HCT116 (cell line): ENCODE measurements at regions not wholly inside any gene's neighbourhood (a gene's known extent, or its start where the extent isn't known, plus 50 kb on each side); places are given as distances from the start of the nearest gene placed in this dataset.

Source experiments
- ATAC-seq: fragments of 200-7000 bp; cut with Tn5 transposase; 2 replicates; pipeline ENCODE4 v1.9.1; 2020; ENCODE audit warnings: mild to moderate bottlenecking, moderate library complexity
- BruUV-seq: library from RNA; stranded (reverse); fragments of 400-500 nt; replicated peaks from 2 replicates; lab custom pipeline; 2021; lab: Mats Ljungman, UMichigan
- CTCF ChIA-PET: fragments of 300-600 bp; sonication (Branson Sonifier 250); formaldehyde crosslinking; loops from one replicate; lab custom pipeline; 2021; ENCODE audit warnings: antibody characterized with exemption; lab: Charles Lee
- POLR2A ChIA-PET: fragments of 300-600, 350-600 bp; sonication (Branson Sonifier 250); formaldehyde crosslinking; loops from one replicate; lab custom pipeline; 2021; ENCODE audit warnings: antibody characterized with exemption; lab: Charles Lee
- RAD21 ChIA-PET, 2 experiments: fragments of 300-600 bp; sonication (Branson Sonifier 250); formaldehyde crosslinking; loops; one replicate each; lab custom pipeline; 2023; ENCODE audit warnings: low total read pairs in 2 of 2; ENCODE audit not compliant: uncharacterized antibody in 2 of 2, unreplicated experiment in 2 of 2, low non-redundant PET in 1 of 2; lab: Charles Lee
- DNase-seq: peaks from one replicate; pipeline ENCODE4 v3.0.0-alpha.2; 2010; ENCODE audit warnings: low read depth, low spot score
- H2AFZ ChIP-seq: fragments of 200-600 bp; shearing (Covaris generic), sonication (generic); 2 replicates; pipeline ENCODE4 v1.6.1; 2017; ENCODE audit warnings: low read depth, mixed run types, mixed read lengths, antibody characterized with exemption, low read length; ENCODE audit not compliant: poor library complexity, severe bottlenecking
- H3K27ac ChIP-seq: 2 replicates; pipeline ENCODE4 v1.5.1; 2012; ENCODE audit warnings: low read depth, low read length
- H3K27me3 ChIP-seq: fragments of 200-600 bp; sonication (generic); 2 replicates; pipeline ENCODE4 v1.6.1; 2016; ENCODE audit warnings: mixed run types, low read length, mixed read lengths; ENCODE audit not compliant: insufficient read depth
- H3K36me3 ChIP-seq, 2 experiments: fragments of 200-500 bp in 1 of 2; fragments of 200-600 bp in 1 of 2; sonication (Bioruptor generic) in 1 of 2; sonication (generic) in 1 of 2; 2 replicates each; pipeline versions ENCODE4 v1.5.1 to v1.6.1; 2014 to 2016; ENCODE audit warnings: low read length in 2 of 2, inconsistent platforms in 1 of 2, mixed read lengths in 1 of 2, mixed run types in 1 of 2; ENCODE audit not compliant: insufficient read depth in 2 of 2, control insufficient read depth in 1 of 2
- H3K4me1 ChIP-seq, 2 experiments: fragments of 200-600 bp in 1 of 2; sonication (generic) in 1 of 2; 2 replicates each; pipeline versions ENCODE4 v1.5.1 to v1.6.1; 2012 to 2017; ENCODE audit warnings: low read length in 2 of 2, inconsistent platforms in 1 of 2, mild to moderate bottlenecking in 1 of 2, mixed read lengths in 1 of 2, mixed run types in 1 of 2, moderate library complexity in 1 of 2; ENCODE audit not compliant: insufficient read depth in 2 of 2, control insufficient read depth in 1 of 2
- H3K4me2 ChIP-seq: fragments of 200-600 bp; sonication (generic); 2 replicates; pipeline ENCODE4 v1.6.1; 2017; ENCODE audit warnings: mixed run types, low read length, mixed read lengths
- H3K4me3 ChIP-seq, 2 experiments: fragments of 200-600 bp in 1 of 2; sonication (generic) in 1 of 2; replicated peaks in 1 of 2; 2 replicates each; pipeline ENCODE4 v1.5.1; 2011 to 2016; ENCODE audit warnings: low read length in 2 of 2, control low read depth in 1 of 2, low read depth in 1 of 2, mild to moderate bottlenecking in 1 of 2, mixed read lengths in 1 of 2, mixed run types in 1 of 2
- H3K79me2 ChIP-seq: fragments of 200-600 bp; sonication (generic); 2 replicates; pipeline ENCODE4 v1.6.1; 2017; ENCODE audit warnings: mild to moderate bottlenecking, mixed run types, low read length, moderate library complexity, mixed read lengths; ENCODE audit not compliant: insufficient read depth
- H3K9ac ChIP-seq: fragments of 200-600 bp; sonication (generic); 2 replicates; pipeline ENCODE4 v1.6.1; 2016; ENCODE audit warnings: low read length, mixed read lengths
- H3K9me2 ChIP-seq: fragments of 200-600 bp; sonication (generic), shearing (Covaris generic); 2 replicates; pipeline ENCODE4 v1.6.1; 2017; ENCODE audit warnings: mixed run types, mild to moderate bottlenecking, moderate library complexity; ENCODE audit not compliant: insufficient read depth
- H3K9me3 ChIP-seq, 2 experiments: fragments of 200-500 bp in 1 of 2; fragments of 200-600 bp in 1 of 2; sonication (Bioruptor generic) in 1 of 2; sonication (generic) in 1 of 2; 2 replicates each; pipeline ENCODE4 v1.6.1; 2014 to 2017; ENCODE audit warnings: low read length in 2 of 2, mixed read lengths in 2 of 2, inconsistent platforms in 1 of 2, low read depth in 1 of 2, mild to moderate bottlenecking in 1 of 2, mixed run types in 1 of 2, moderate library complexity in 1 of 2; ENCODE audit not compliant: control insufficient read depth in 1 of 2, insufficient read depth in 1 of 2
- H4K20me1 ChIP-seq: fragments of 200-600 bp; sonication (generic), shearing (Covaris generic); 2 replicates; pipeline ENCODE4 v1.6.1; 2017; ENCODE audit warnings: mixed run types, mild to moderate bottlenecking, moderate library complexity; ENCODE audit not compliant: insufficient read depth
- CBX3 ChIP-seq: IDR thresholded peaks from 2 replicates; pipeline ENCODE4 v1.6.1; 2012; ENCODE audit warnings: low read depth
- CEBPB ChIP-seq: IDR thresholded peaks from 2 replicates; pipeline ENCODE4 v1.6.1; 2012; ENCODE audit warnings: low read depth
- CTCF ChIP-seq, 3 experiments: fragments of 200-600 bp in 1 of 3; sonication (generic) in 1 of 3; IDR thresholded peaks in 2 of 3; conservative IDR thresholded peaks in 1 of 3; 2 replicates each; pipeline ENCODE4 v1.5.1; 2012 to 2017; ENCODE audit warnings: low read depth in 2 of 3, low read length in 2 of 3, antibody characterized with exemption in 1 of 3, borderline replicate concordance in 1 of 3, control low read depth in 1 of 3, mild to moderate bottlenecking in 1 of 3, mixed read lengths in 1 of 3, mixed run types in 1 of 3, moderate library complexity in 1 of 3; ENCODE audit not compliant: insufficient read depth in 1 of 3
- EGR1 ChIP-seq: IDR thresholded peaks from 2 replicates; pipeline ENCODE4 v1.6.1; 2012; ENCODE audit warnings: low read depth
- EZH2 ChIP-seq: fragments of 200-600 bp; sonication (generic); IDR thresholded peaks from 2 replicates; pipeline ENCODE4 v1.6.1; 2017; ENCODE audit warnings: antibody characterized with exemption, mixed run types
- FOSL1 ChIP-seq: IDR thresholded peaks from 2 replicates; pipeline ENCODE4 v1.6.1; 2012; ENCODE audit warnings: low read depth
- JUND ChIP-seq: IDR thresholded peaks from 2 replicates; pipeline ENCODE4 v1.6.1; 2012
- MAX ChIP-seq: IDR thresholded peaks from 2 replicates; pipeline ENCODE4 v1.6.1; 2012
- POLR2A ChIP-seq: IDR thresholded peaks from 2 replicates; pipeline ENCODE4 v1.7.0; 2011; ENCODE audit warnings: borderline replicate concordance; ENCODE audit not compliant: insufficient read depth, insufficient read length; ENCODE audit errors: extremely low read depth
- POLR2AphosphoS5 ChIP-seq: IDR thresholded peaks from 2 replicates; pipeline ENCODE4 v1.6.1; 2011; ENCODE audit warnings: mild to moderate bottlenecking, low read depth, low read length, moderate library complexity
- RAD21 ChIP-seq: IDR thresholded peaks from 2 replicates; pipeline ENCODE4 v1.6.1; 2012; ENCODE audit warnings: low read depth, mild to moderate bottlenecking
- SIN3A ChIP-seq: IDR thresholded peaks from 2 replicates; pipeline ENCODE4 v1.6.1; 2012; ENCODE audit warnings: low read depth
- SP1 ChIP-seq: IDR thresholded peaks from 2 replicates; pipeline ENCODE4 v1.6.1; 2012; ENCODE audit warnings: low read depth
- TCF7L2 ChIP-seq: IDR thresholded peaks from 2 replicates; pipeline ENCODE4 v1.7.0; 2011; ENCODE audit warnings: borderline replicate concordance, inconsistent platforms; ENCODE audit not compliant: insufficient read depth, insufficient read length; ENCODE audit errors: extremely low read depth
- YY1 ChIP-seq: IDR thresholded peaks from 2 replicates; pipeline ENCODE4 v1.6.1; 2011; ENCODE audit warnings: low read length, low read depth, moderate library complexity, mild to moderate bottlenecking; ENCODE audit not compliant: insufficient replicate concordance; ENCODE audit errors: extremely low read depth
- ZBTB33 ChIP-seq: IDR thresholded peaks from 2 replicates; pipeline ENCODE4 v1.6.1; 2011; ENCODE audit warnings: mild to moderate bottlenecking, low read length, moderate library complexity; ENCODE audit not compliant: insufficient replicate concordance; ENCODE audit errors: extremely low read depth
- ZFX ChIP-seq: fragments of 450-650 bp; IDR thresholded peaks from 2 replicates; pipeline ENCODE4 v1.6.1; 2017
- intact Hi-C: fragments of 100-400 bp; cut with micrococcal nuclease; formaldehyde crosslinking; loops from 2 replicates; pipeline ENCODE4 v1.10.0; 2022
- TF ChIP-seq, protein P1 (sequence below): IDR thresholded peaks from 2 replicates; pipeline ENCODE4 v1.6.1; 2012; ENCODE audit warnings: low read depth

GRCh38 chr3:14337828-14338227 is 64.6 kb upstream of the SLC6A6 start:
- BruUV-seq = no TSS peak
- ATAC-seq (no peak), DNase-seq (no peak)
- TF ChIP-seq, protein P1, sequence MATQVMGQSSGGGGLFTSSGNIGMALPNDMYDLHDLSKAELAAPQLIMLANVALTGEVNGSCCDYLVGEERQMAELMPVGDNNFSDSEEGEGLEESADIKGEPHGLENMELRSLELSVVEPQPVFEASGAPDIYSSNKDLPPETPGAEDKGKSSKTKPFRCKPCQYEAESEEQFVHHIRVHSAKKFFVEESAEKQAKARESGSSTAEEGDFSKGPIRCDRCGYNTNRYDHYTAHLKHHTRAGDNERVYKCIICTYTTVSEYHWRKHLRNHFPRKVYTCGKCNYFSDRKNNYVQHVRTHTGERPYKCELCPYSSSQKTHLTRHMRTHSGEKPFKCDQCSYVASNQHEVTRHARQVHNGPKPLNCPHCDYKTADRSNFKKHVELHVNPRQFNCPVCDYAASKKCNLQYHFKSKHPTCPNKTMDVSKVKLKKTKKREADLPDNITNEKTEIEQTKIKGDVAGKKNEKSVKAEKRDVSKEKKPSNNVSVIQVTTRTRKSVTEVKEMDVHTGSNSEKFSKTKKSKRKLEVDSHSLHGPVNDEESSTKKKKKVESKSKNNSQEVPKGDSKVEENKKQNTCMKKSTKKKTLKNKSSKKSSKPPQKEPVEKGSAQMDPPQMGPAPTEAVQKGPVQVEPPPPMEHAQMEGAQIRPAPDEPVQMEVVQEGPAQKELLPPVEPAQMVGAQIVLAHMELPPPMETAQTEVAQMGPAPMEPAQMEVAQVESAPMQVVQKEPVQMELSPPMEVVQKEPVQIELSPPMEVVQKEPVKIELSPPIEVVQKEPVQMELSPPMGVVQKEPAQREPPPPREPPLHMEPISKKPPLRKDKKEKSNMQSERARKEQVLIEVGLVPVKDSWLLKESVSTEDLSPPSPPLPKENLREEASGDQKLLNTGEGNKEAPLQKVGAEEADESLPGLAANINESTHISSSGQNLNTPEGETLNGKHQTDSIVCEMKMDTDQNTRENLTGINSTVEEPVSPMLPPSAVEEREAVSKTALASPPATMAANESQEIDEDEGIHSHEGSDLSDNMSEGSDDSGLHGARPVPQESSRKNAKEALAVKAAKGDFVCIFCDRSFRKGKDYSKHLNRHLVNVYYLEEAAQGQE = no peak
- TF ChIP-seq FOSL1 (no peak), ZBTB33 (no peak), EGR1 (no peak), EZH2 (no peak), TCF7L2 (no peak), POLR2A (no peak), YY1 (no peak), CTCF (IDR thresholded peaks at IDR 0.05 in 2 of 3, conservative IDR thresholded peaks at IDR 0.05 in 1 of 3; ENCODE audit: borderline replicate concordance in 1 of 3, insufficient read depth in 1 of 3, low read depth in 2 of 3, low read length in 2 of 3) (no peak), SP1 (no peak), MAX (no peak), POLR2AphosphoS5 (no peak), RAD21 (no peak), ZFX (no peak), JUND (no peak), SIN3A (no peak), CEBPB (no peak), CBX3 (no peak)
- peaks cover 4% of the 10 kb centered on the region; the same call in 1 of the 2 replicates for H3K27me3 ChIP-seq
- H3K4me1 ChIP-seq = no peaks in the 10 kb centered on the region
- H3K79me2 ChIP-seq = no peaks in the 10 kb centered on the region
- no peak overlapping the region for H3K4me3 ChIP-seq
- H3K9ac ChIP-seq = no peak overlapping the region
- intact Hi-C loops = no loop called here
- H2AFZ ChIP-seq = no peak overlapping the region
- no peak overlapping the region for H3K27ac ChIP-seq
- ChIA-PET CTCF (no interaction called here), POLR2A (no interaction called here), RAD21 (no interaction called here)
- H3K9me2 ChIP-seq = no peaks in the 10 kb centered on the region
- H3K36me3 ChIP-seq = no peaks in the 10 kb centered on the region
- no peaks in the 10 kb centered on the region for H3K9me3 ChIP-seq
- H4K20me1 ChIP-seq = no peaks in the 10 kb centered on the region
- H3K4me2 ChIP-seq = no peak overlapping the region
